SJCRH30 (cell line): ENCODE measurements at regions not wholly inside any gene's neighbourhood (a gene's known extent, or its start where the extent isn't known, plus 50 kb on each side); places are given as distances from the start of the nearest gene placed in this dataset.
A peak's percentile ranks its signal among the peaks of the same experiment; 100 is the strongest.
"Not testable (repeated sequence)": the region's sequence is repeated elsewhere in the genome, so short reads cannot be mapped to it uniquely, and the experiment has no call there.

Experiments
- DNase-seq, 2 experiments: peaks; one replicate each; pipeline ENCODE4 v3.0.0-alpha.2; 2015 to 2020
- H3K27ac ChIP-seq: fragments of 250-450 bp; sonication (Bioruptor Pico); 2 replicates; pipeline ENCODE4 v1.5.1; 2020; ENCODE audit warnings: mild to moderate bottlenecking, moderate library complexity
- H3K27me3 ChIP-seq: fragments of 250-450 bp; sonication (Bioruptor Pico); 2 replicates; pipeline ENCODE4 v1.5.1; 2020; ENCODE audit warnings: mild to moderate bottlenecking, moderate library complexity
- H3K36me3 ChIP-seq: fragments of 250-450 bp; sonication (Bioruptor Pico); 2 replicates; pipeline ENCODE4 v1.5.1; 2020; ENCODE audit warnings: mild to moderate bottlenecking, moderate library complexity
- H3K4me1 ChIP-seq: fragments of 250-450 bp; sonication (Bioruptor Pico); 2 replicates; pipeline ENCODE4 v1.5.1; 2020; ENCODE audit warnings: mild to moderate bottlenecking, moderate library complexity
- H3K4me3 ChIP-seq: fragments of 250-450 bp; sonication (Bioruptor Pico); 2 replicates; pipeline ENCODE4 v1.5.1; 2020; ENCODE audit warnings: mild to moderate bottlenecking, moderate library complexity
- H3K9me3 ChIP-seq: fragments of 250-450 bp; sonication (Bioruptor Pico); replicated peaks from 2 replicates; pipeline ENCODE4 v1.5.1; 2020; ENCODE audit warnings: mild to moderate bottlenecking, moderate library complexity

DNA sequence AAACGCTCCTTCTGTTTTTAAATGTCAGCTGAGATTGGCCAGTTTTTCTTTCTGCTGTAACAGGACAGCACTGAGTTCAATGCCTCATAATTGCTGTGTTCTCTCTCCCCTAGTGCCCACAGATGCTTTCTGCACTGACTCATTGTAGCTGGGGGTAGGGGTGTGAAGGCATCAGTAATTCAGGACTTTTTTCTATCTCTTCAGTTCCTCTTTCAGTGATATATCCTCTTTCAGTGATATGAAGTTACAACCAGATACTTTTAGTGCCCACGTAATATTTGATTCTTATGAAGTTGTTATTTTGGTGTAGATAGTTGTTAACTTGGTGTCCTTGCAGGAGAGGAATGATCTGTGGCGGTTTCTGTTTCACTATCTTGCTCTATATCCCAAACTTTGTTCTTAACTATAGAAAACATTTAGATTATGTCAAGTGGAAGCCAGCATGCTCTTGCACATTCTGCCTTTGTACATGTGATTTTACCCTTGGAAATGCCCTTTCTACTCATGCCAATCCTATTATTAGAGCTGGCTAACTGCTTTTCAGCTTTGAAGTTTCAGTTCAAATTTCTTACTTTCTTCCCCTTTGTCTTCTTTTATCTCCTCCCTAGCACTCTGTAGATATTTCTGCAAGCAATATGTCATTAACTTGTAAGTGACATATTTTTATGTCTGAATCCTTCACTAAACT, 1258.4 kb downstream of the FAM133A start:
- no peaks in the 10 kb centered on the region for H3K4me1 ChIP-seq
- no peaks in the 10 kb centered on the region for H3K27me3 ChIP-seq
- H3K9me3 ChIP-seq: no peaks in the 10 kb centered on the region
- no peak for DNase-seq
- no peak overlapping the region for H3K27ac ChIP-seq
- no peaks in the 10 kb centered on the region for H3K36me3 ChIP-seq
- no peak overlapping the region for H3K4me3 ChIP-seq

GRCh38 chrX:94936722-94937121, 1262.7 kb downstream of the FAM133A start:
- H3K27ac ChIP-seq: no peak overlapping the region
- H3K9me3 ChIP-seq: no peaks in the 10 kb centered on the region
- no peak overlapping the region for H3K4me3 ChIP-seq
- no peaks in the 10 kb centered on the region for H3K36me3 ChIP-seq
- no peak for DNase-seq
- no peaks in the 10 kb centered on the region for H3K27me3 ChIP-seq
- no peaks in the 10 kb centered on the region for H3K4me1 ChIP-seq

DNA sequence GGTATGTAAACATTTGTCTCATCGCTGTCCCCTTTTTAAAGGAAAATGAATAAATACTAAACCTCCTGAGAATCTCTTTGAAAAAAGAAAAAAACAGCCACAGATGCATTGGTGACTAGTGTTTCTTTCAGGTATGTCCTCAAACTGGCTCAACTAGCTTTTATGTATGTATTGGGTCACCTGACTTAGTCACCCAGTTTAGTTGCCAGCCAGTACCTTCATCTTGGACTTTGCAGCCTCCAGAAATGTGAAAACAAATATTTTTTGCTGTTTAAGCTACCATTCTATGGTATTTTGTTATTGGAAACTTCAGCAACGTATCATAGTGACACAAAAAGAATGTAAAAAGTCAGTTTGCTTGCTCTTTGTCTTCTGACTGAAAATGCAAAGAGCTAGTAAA, 1263.5 kb downstream of the FAM133A start:
- no peak overlapping the region for H3K27ac ChIP-seq
- H3K9me3 ChIP-seq: no peaks in the 10 kb centered on the region
- no peak for DNase-seq
- no peaks in the 10 kb centered on the region for H3K4me1 ChIP-seq
- H3K36me3 ChIP-seq: no peaks in the 10 kb centered on the region
- H3K27me3 ChIP-seq: no peaks in the 10 kb centered on the region
- H3K4me3 ChIP-seq: no peak overlapping the region

- no peak for DNase-seq
- H3K27ac ChIP-seq: no peak overlapping the region
- H3K4me3 ChIP-seq: no peak overlapping the region
- H3K4me1 ChIP-seq: no peaks in the 10 kb centered on the region
- no peaks in the 10 kb centered on the region for H3K27me3 ChIP-seq
- no peaks in the 10 kb centered on the region for H3K36me3 ChIP-seq
- no peaks in the 10 kb centered on the region for H3K9me3 ChIP-seq
These were observed 1268.6 kb downstream of the FAM133A start for GRCh38 chrX:94942603-94943002.

DNA sequence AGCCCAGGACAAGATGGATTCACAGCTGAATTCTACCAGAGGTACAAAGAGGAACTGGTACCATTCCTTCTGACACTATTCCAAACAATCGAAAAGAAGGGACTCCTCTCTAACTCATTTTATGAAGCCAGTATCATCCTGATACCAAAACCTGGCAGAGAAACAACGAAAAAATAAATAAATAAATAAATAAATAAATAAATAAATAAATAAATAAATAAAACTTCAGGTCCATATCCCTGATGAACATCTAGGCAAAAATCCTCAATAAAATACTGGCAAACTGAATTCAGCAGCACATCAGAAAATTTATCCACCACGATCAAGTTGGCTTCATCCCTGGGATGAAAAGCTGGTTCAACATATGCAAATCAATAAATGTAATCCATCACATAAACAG, 1272.1 kb downstream of the FAM133A start:
- not testable (repeated sequence) for H3K4me1 ChIP-seq, H3K36me3 ChIP-seq, H3K4me3 ChIP-seq, DNase-seq, H3K27ac ChIP-seq, H3K27me3 ChIP-seq, H3K9me3 ChIP-seq

DNA sequence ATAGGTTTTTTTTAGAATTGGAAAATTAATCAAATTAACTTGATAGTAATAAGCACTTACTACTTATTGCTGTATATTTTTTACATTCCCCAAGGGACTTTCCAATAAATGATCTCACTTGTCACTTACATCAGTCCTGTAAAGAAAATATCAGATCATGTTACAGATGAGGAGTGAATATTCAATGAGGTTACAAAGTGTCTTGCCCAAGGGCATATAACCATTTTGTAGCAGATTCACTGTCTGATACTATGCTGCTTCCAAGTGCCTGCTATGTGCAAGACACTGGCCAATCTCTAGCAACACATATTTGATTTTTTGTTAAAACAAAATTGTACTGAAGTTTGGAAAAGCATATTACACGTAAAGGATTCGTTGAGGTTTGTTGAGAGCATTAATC, 1287.7 kb downstream of the FAM133A start:
- Histone ChIP-seq H3K36me3 (no peaks in the 10 kb centered on the region), H3K4me1 (no peaks in the 10 kb centered on the region), H3K27ac (no peak overlapping the region), H3K9me3 (no peaks in the 10 kb centered on the region), H3K27me3 (no peaks in the 10 kb centered on the region), H3K4me3 (no peak overlapping the region)
- DNase-seq: peak in 1 of 2 experiments; percentile 1

GRCh38 chrX:94977562-94977961, 1303.6 kb downstream of the FAM133A start:
- Histone ChIP-seq H3K4me1 (no peaks in the 10 kb centered on the region), H3K27ac (no peak overlapping the region), H3K36me3 (no peaks in the 10 kb centered on the region), H3K27me3 (no peaks in the 10 kb centered on the region), H3K4me3 (no peak overlapping the region), H3K9me3 (no peaks in the 10 kb centered on the region)
- DNase-seq: no peak

DNA sequence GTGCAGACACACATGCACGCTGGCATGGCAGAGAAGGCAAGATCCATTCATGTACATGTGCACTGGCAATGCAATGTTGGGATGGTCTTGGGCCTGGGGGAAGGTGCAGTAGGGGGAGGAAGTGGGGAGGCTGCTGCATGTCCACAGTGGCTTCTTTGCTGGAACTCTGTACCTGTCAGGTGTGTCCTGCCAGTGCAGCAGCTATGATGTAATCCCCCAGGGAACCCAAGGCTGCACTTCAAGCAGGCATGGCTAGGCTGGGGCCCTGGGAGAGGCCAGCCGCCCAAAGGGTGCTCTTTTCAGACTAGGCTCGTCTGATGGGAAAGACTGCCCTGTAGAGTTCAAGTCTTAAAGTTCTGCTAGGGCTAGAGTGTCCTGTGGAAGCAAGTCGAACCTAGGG, 1304.0 kb downstream of the FAM133A start:
- no peak overlapping the region for H3K27ac ChIP-seq
- no peaks in the 10 kb centered on the region for H3K36me3 ChIP-seq
- no peaks in the 10 kb centered on the region for H3K4me1 ChIP-seq
- no peaks in the 10 kb centered on the region for H3K27me3 ChIP-seq
- no peaks in the 10 kb centered on the region for H3K9me3 ChIP-seq
- no peak overlapping the region for H3K4me3 ChIP-seq
- no peak for DNase-seq
